ENCODE measurements at regions not wholly inside any gene's neighbourhood (a gene's known extent, or its start where the extent isn't known, plus 50 kb on each side); places are given as distances from the start of the nearest gene placed in this dataset.

- FAIRE-seq (no peak), DNase-seq (ENCODE audit: low read depth, low spot score) (no peak)
- Histone ChIP-seq H3K79me2 (ENCODE audit: control insufficient read depth, insufficient read depth, low read length) (no peaks in the 10 kb centered on the region), H4K20me1 (ENCODE audit: control insufficient read depth, extremely low read depth, insufficient read depth, low read length) (no peaks in the 10 kb centered on the region), H3K4me2 (ENCODE audit: control insufficient read depth, extremely low read depth, insufficient read depth, low read depth, low read length) (no peak overlapping the region), H3K36me3 (ENCODE audit: control insufficient read depth in 2 of 2, extremely low read depth in 1 of 2, insufficient read depth in 2 of 2, low read length in 2 of 2) (no peaks in the 10 kb centered on the region), H3K27ac (ENCODE audit: control insufficient read depth, insufficient read depth, low read length) (no peak overlapping the region), H3K4me3 (ENCODE audit: control insufficient read depth in 2 of 3, extremely low read depth in 1 of 3, insufficient read depth in 2 of 3, low read depth in 1 of 3, low read length in 3 of 3) (no peak overlapping the region), H3K27me3 (ENCODE audit: control insufficient read depth, extremely low read depth, insufficient read depth, low read length) (no peaks in the 10 kb centered on the region), H3K9me1 (ENCODE audit: control insufficient read depth, extremely low read depth, insufficient read depth, low read length) (no peaks in the 10 kb centered on the region), H3K9ac (ENCODE audit: control insufficient read depth, extremely low read depth, insufficient read depth, low read length) (no peak overlapping the region), H3K9me3 (ENCODE audit: control insufficient read depth, low read depth, low read length) (no peaks in the 10 kb centered on the region), H2AFZ (ENCODE audit: control insufficient read depth, low read length) (no peak overlapping the region), H3K4me1 (ENCODE audit: control insufficient read depth, extremely low read depth, insufficient read depth, low read length) (no peaks in the 10 kb centered on the region)
- no peak for TF ChIP-seq EZH2 (IDR thresholded peaks at IDR 0.05; ENCODE audit: low read length)
- TF ChIP-seq CTCF (optimal IDR thresholded peaks at IDR 0.05 in 1 of 3, IDR thresholded peaks at IDR 0.05 in 1 of 3, conservative IDR thresholded peaks at IDR 0.05 in 1 of 3; ENCODE audit: extremely low read depth in 1 of 3, insufficient read depth in 2 of 3, low read length in 3 of 3): no peak
- dilution Hi-C loops (cut with MboI; ENCODE audit: extremely low pct_ligation_motif_present, low sequenced_read_pairs): no loop called here
Measured at GRCh38 chr9:90368928-90369327, 273.7 kb downstream of the DIRAS2 start.

- DNase-seq (ENCODE audit: low read depth, low spot score) (no peak), FAIRE-seq (no peak)
- H3K27ac ChIP-seq (ENCODE audit: control insufficient read depth, insufficient read depth, low read length): no peak overlapping the region
- H4K20me1 ChIP-seq (ENCODE audit: control insufficient read depth, extremely low read depth, insufficient read depth, low read length): no peaks in the 10 kb centered on the region
- H3K9ac ChIP-seq (ENCODE audit: control insufficient read depth, extremely low read depth, insufficient read depth, low read length): no peak overlapping the region
- no peaks in the 10 kb centered on the region for H3K79me2 ChIP-seq (ENCODE audit: control insufficient read depth, insufficient read depth, low read length)
- no peak overlapping the region for H2AFZ ChIP-seq (ENCODE audit: control insufficient read depth, low read length)
- dilution Hi-C loops (cut with MboI; ENCODE audit: extremely low pct_ligation_motif_present, low sequenced_read_pairs): no loop called here
- no peaks in the 10 kb centered on the region for H3K9me1 ChIP-seq (ENCODE audit: control insufficient read depth, extremely low read depth, insufficient read depth, low read length)
- H3K9me3 ChIP-seq (ENCODE audit: control insufficient read depth, low read depth, low read length): no peaks in the 10 kb centered on the region
- H3K4me2 ChIP-seq (ENCODE audit: control insufficient read depth, extremely low read depth, insufficient read depth, low read depth, low read length): no peak overlapping the region
- H3K36me3 ChIP-seq (ENCODE audit: control insufficient read depth in 2 of 2, extremely low read depth in 1 of 2, insufficient read depth in 2 of 2, low read length in 2 of 2): no peaks in the 10 kb centered on the region
- TF ChIP-seq CTCF (optimal IDR thresholded peaks at IDR 0.05 in 1 of 3, IDR thresholded peaks at IDR 0.05 in 1 of 3, conservative IDR thresholded peaks at IDR 0.05 in 1 of 3; ENCODE audit: extremely low read depth in 1 of 3, insufficient read depth in 2 of 3, low read length in 3 of 3): no peak
- no peak for TF ChIP-seq EZH2 (IDR thresholded peaks at IDR 0.05; ENCODE audit: low read length)
- no peaks in the 10 kb centered on the region for H3K4me1 ChIP-seq (ENCODE audit: control insufficient read depth, extremely low read depth, insufficient read depth, low read length)
- H3K27me3 ChIP-seq (ENCODE audit: control insufficient read depth, extremely low read depth, insufficient read depth, low read length): no peaks in the 10 kb centered on the region
- no peak overlapping the region for H3K4me3 ChIP-seq (ENCODE audit: control insufficient read depth in 2 of 3, extremely low read depth in 1 of 3, insufficient read depth in 2 of 3, low read depth in 1 of 3, low read length in 3 of 3)
Measured at GRCh38 chr9:90379771-90380170, 262.9 kb downstream of the DIRAS2 start.

Data from keratinocyte (primary cell).